GM12865 (cell line): ENCODE measurements at regions not wholly inside any gene's neighbourhood (a gene's known extent, or its start where the extent isn't known, plus 50 kb on each side); places are given as distances from the start of the nearest gene placed in this dataset.

Experiments used
- DNase-seq: peaks from one replicate; pipeline ENCODE4 v3.0.0; 2010; ENCODE audit warnings: low read depth
- H3K4me3 ChIP-seq: 2 replicates; pipeline ENCODE4 v1.5.1; 2011; ENCODE audit warnings: mild to moderate bottlenecking, low read depth, low read length, control low read depth
- CTCF ChIP-seq: IDR thresholded peaks from 2 replicates; pipeline ENCODE4 v1.5.1; 2011; ENCODE audit warnings: low read length, control low read depth, low read depth, inconsistent platforms; ENCODE audit not compliant: insufficient read depth; ENCODE audit errors: missing control alignments

- H3K4me3 ChIP-seq: no peak overlapping the region
- TF ChIP-seq CTCF: no peak
- no peak for DNase-seq
Measured at GRCh38 chr1:96080925-96081324, 640.7 kb upstream of the PTBP2 start.

GRCh38 chr1:96087719-96088118, 633.9 kb upstream of the PTBP2 start:
- DNase-seq: no peak
- no peak overlapping the region for H3K4me3 ChIP-seq
- TF ChIP-seq CTCF: no peak

- no peak for TF ChIP-seq CTCF
- H3K4me3 ChIP-seq: no peak overlapping the region
- no peak for DNase-seq
Measured at GRCh38 chr1:96090134-96090533, 631.5 kb upstream of the PTBP2 start.

- no peak overlapping the region for H3K4me3 ChIP-seq
- DNase-seq: no peak
- TF ChIP-seq CTCF: no peak
Measured at GRCh38 chr1:96095849-96096612, 625.6 kb upstream of the PTBP2 start.

- no peak overlapping the region for H3K4me3 ChIP-seq
- DNase-seq: no peak
- no peak for TF ChIP-seq CTCF
Measured at GRCh38 chr1:96096613-96097321, 624.8 kb upstream of the PTBP2 start.

GRCh38 chr1:96104506-96104905, 617.1 kb upstream of the PTBP2 start:
- no peak for TF ChIP-seq CTCF
- no peak for DNase-seq
- H3K4me3 ChIP-seq: no peak overlapping the region
